ENCODE measurements at regions not wholly inside any gene's neighbourhood (a gene's known extent, or its start where the extent isn't known, plus 50 kb on each side); places are given as distances from the start of the nearest gene placed in this dataset.

- TF ChIP-seq, protein P1, sequence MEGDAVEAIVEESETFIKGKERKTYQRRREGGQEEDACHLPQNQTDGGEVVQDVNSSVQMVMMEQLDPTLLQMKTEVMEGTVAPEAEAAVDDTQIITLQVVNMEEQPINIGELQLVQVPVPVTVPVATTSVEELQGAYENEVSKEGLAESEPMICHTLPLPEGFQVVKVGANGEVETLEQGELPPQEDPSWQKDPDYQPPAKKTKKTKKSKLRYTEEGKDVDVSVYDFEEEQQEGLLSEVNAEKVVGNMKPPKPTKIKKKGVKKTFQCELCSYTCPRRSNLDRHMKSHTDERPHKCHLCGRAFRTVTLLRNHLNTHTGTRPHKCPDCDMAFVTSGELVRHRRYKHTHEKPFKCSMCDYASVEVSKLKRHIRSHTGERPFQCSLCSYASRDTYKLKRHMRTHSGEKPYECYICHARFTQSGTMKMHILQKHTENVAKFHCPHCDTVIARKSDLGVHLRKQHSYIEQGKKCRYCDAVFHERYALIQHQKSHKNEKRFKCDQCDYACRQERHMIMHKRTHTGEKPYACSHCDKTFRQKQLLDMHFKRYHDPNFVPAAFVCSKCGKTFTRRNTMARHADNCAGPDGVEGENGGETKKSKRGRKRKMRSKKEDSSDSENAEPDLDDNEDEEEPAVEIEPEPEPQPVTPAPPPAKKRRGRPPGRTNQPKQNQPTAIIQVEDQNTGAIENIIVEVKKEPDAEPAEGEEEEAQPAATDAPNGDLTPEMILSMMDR (IDR thresholded peaks at IDR 0.05; ENCODE audit: poor library complexity), result no peak
- TF ChIP-seq EZH2 (IDR thresholded peaks at IDR 0.05; ENCODE audit: borderline replicate concordance), result no peak
Measured at GRCh38 chr9:79900754-79901153, 329.0 kb downstream of the TLE4 start.

All from hepatocyte (in vitro differentiated cells).